ENCODE measurements at regions not wholly inside any gene's neighbourhood (a gene's known extent, or its start where the extent isn't known, plus 50 kb on each side); places are given as distances from the start of the nearest gene placed in this dataset.
"Not testable (repeated sequence)": the region's sequence is repeated elsewhere in the genome, so short reads cannot be mapped to it uniquely, and the experiment has no call there.

DNA sequence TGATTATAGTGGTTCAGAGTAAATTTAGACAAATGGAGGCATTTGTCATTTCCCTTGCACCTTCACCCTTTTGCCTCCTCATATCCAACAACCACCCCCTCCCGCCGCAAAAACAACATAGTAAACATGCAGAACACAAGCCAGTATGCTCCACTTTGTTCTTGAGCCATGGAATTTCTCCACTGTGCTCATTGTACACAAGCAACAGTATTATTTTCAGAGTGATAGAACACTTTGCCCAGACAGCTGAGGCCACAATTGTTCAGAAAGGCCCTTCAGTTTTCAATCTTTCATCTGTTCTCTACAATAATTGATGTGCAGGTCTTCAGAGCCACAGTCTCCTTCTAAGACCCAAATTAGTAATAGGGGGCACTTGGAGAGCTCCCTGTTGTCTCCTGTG is 272.8 kb upstream of the SLC30A5 start:
- ATAC-seq: no peak

DNA sequence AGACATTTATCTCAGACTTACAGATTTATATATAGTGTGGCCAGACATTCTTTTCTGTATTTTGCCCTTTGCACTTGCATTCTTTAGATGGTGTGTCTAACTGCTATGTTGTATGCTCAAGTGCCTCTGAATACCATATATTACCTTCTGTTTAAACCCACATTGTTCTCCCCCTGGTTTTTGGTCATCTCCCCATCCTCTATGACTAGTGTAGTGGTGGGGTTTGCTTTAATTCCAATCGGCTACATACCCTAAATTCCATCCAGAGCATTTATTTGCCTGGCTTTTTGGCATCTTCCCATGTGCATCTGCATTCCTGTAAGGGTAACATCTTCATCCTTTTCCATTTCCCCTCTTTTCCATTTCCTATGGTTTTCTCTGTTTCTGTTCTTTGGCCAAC is 271.0 kb upstream of the SLC30A5 start:
- ATAC-seq: no peak

DNA sequence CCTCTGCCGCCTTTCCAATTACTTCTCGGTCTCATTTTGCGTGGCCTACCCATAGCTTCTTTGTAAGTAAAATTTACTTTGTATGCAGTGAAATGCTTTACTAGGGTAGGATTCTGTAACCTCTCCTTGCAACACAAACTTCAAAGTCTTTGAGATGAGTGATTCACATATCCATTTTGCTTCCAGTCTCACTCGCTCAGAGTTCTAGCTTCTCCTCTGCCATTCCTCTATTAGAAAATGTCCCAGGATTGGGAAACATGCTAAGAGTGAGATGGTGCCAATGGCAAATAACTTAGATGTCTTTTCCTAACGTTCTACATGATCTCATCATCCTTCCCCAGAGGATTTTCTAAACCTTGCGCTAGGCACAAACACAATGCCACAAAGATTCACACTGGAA is 270.5 kb upstream of the SLC30A5 start:
- ATAC-seq: no peak

DNA sequence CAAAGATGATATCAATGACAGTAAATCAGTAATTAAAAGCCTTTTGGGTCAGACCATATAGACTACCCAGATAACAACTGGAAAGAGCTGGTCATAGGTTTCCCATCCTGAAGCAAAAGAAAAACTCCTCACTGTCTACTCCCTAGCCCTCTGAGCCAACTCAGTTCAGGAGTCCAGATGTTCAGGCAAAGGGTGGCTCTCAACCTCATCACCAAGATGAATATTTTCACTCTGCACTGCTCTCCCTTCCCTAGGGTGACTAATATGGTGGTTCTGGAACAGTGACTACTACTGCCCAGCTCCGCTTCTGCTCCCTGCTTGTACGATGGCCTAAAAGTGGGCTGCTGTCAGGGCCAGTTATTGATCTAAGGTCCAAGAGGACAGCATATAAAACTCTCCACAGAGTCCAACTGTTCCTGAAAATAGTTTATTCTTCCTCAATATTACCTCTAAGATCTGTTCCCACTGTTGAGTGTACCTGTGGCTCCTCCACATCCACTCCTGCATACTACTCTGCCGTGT is 263.4 kb upstream of the SLC30A5 start:
- ATAC-seq: no peak

DNA sequence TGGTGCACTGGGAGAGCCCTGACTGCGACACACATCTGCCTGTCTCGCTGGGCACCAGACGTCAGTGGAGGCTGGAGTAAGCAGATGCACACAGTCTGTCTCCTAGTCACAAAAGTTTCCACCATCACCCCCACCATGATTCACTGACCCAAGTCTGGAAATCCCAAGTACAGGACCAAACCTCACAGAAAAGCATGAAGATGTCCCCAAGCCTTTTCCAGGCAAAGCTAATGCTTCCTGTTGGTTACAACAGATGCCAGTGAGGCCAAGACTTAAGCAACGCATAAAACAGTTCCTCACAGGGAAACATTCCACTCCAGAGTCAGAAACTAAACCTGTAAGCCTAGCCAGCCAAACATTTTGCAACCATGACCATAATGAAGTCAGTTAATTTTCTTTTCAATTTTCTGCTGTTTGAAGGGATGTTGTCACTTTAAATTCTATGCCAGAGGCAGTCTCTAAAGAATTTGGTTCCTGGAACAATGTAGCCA is 259.3 kb upstream of the SLC30A5 start:
- ATAC-seq: no peak

DNA sequence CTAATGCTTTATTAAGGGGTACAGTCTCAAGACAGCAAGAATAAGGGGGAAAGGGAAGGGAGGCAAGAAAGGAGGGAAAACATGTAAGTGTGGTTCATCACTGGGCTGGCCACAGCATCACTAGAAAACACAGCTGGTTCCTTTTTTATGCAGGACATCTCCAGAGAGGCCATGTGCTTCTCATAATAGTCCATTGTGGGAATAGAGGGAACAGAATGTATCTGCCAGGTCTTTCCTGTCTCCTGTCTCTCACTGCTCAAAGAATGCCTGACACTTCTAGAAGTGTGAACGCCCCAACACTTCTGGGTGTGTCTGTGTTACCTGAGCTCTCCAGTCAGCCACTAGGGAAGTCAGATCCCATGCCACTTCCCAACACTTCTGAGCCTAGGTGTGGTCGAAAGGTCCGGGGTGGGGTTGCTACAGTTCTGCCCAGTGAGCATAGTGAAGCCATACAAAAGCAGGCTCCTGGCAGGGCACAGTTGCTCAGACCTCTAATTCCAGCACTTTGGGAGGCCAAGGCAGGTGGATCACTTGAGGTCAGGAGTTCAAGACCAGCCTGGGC is 255.6 kb upstream of the SLC30A5 start:
- no peak for ATAC-seq

DNA sequence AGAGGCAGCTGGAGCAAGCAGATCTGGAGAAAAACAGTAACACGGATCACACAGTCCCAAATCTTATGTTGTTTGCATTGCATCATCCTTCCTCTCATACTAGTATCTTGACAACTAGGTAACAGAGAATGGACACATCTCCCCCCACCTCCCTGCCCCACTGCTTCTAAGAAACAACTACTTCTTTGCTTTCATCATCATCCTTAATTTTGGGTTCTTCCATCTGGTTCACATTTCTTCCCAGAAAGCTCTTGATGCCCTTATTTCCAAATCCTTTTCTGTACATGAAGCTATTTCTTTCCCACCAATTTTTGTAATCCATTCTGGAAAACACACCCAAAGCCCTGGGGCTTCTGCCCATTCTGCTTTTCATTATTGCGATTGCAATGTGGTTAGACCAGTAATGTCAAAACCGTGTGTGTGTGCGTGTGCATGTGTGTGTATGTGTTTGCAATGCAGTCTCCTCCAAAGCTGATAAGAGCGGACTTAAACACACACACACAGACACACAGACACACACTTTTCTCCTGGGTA is 254.7 kb upstream of the SLC30A5 start:
- ATAC-seq: no peak

DNA sequence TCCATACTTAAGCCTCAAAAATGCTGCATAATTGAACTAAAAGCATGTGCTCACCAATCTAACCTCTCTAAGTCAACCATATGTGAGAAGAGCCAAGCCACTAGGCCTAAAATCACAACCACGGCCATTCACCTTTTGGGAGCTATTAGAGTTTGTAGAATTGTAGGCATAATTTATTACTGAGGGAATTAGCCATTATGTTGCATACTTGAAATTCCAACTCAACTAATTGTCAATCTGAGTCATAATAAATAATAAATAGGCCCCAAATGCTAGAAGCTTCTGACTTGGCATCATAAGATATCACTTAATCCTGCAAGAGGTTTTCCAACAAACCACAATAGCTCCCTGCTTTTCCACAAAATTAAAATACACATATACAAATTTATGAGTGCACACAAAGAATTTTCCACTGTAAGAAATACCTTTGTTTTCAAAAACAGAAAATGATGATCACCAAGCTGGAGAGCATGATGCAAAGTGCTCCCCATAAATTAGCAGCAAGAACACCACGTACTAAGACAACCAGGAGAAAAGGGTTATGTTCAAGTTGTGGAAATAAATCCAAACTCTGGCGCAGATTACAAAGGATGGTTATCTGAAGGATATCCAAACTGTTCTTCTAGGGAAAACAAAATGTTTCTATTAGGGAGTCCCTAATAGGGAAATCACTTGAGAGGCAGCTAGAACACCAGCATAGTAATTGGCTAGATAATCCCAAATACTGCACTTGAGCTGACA is 250.0 kb upstream of the SLC30A5 start:
- ATAC-seq: no peak

DNA sequence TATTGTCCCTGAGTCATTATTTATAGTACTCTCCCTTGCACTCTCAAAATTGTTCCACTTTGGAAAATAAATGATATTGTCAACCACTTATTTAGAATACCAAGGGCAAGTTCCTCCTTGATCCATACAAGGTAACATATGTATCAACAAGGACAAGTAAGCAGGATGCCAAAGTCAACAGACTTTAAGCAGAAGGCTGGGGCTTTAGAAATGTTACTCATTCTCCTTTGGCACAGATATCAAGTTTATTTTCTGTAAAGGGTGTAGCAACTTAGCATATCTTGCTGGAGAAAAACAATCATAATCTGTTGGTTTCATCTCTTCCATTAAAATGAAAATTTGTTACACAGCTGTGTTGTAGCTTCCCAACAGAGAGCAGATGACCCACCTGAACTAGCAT is 248.7 kb upstream of the SLC30A5 start:
- ATAC-seq: no peak

DNA sequence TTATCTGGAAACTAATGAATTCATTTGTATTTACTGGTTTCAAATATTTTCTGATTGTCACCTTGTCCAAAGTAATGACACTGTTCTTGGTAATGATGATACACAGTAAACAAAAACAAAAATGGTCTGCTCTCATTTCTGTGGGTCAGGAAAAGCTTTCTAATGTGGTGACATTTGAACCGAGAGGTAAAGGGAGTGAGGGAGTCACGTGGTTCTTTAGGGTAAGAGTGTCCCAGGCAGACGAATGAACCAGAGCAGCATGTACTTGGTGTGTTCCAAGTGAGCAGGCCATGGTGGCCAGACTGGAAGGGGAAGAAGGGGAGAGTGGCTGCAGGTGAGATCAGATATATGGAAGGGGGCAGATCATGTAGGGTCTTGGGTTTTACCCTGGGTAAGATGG is 247.0 kb upstream of the SLC30A5 start:
- no peak for ATAC-seq

DNA sequence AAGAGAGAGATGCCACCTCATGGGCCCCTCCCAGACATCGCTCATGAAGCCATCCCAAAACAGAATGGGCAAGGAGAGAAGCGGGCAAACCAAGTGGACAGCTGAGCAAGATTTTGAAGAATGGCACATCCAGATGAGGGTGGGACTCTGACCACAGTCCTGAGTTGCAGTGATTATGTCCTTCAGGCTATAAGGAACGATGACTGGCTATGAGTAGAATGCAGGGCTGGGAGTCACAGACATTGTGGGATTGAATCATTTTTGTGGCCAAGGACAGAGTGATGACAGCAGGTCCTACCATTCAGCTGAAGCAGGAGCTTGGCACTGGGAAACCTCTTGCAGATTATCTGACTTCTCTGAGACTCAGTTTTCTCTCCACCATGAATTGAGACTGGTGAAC is 245.7 kb upstream of the SLC30A5 start:
- no peak for ATAC-seq

DNA sequence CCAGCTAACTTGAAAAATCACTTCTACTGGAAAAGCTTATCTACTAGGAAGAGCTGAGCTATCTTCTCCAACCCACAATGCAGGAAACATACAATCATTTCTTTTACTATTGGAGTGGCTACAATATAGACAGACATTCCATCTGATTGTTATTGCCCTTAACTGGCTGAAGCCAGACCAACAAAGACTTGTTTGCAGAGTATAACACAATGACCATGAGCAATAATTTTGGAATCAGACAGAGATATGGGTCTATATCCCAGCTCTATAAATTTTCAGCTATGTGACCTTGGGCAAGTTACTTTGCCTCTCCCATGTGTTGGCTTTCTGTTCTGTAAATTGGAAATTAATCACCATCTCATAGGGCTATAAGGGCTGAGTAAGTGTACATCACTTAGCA is 244.7 kb upstream of the SLC30A5 start:
- ATAC-seq: no peak

DNA sequence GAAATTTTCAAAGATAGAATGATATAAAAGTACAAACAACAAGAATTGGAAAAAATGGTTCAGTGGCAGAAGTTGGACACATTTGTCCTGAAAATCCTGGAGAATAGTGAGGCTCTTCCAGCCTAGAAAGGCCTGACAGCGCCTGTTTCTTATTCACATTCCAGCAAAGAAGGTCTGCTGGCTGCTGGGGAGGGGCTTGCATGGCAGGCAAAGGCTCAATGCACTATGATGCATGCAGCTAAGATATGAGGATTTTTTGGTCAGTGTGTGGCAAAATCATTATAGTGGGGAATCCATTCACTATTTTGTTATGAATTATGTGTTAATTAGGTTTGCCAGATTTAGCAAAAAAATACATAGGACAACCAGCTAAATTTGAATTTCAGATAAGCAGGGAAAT is 243.9 kb upstream of the SLC30A5 start:
- ATAC-seq: no peak

DNA sequence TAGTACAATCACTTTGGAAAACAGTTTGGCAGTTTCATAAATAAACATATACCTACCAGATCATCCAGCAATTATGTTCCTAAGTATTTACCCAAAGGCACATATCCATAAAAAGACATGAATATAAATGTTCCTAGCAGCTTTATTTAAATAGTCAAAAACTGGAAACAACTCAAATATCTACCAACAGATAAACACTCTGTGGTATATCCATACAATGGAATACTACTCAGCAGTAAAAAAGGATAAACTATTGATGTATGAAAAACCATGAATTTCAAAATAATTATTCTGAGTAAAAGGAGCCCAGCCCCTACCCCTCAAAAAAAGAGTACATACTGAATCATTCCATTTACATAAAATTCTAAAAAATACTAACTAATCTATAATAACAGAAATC is 232.7 kb upstream of the SLC30A5 start:
- ATAC-seq: no peak

DNA sequence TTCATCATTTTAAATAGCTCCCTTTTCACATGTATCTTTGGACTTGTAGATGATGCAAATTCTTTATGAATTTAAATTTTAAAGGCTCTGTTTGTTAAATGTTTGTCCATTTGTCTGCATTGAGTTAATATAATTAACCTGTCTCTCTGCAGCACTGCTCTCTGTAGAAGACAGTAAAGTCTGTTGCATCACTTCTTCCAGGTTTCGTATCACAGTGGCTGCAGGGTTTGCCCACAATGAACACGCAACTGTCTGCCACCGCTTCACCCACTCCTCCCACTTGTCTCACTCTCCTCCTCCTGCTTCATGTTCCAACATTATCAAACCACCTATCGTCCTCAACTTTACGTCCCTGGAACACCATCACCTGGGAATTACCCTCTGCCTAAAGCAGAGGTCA is 231.3 kb upstream of the SLC30A5 start:
- no peak for ATAC-seq

DNA sequence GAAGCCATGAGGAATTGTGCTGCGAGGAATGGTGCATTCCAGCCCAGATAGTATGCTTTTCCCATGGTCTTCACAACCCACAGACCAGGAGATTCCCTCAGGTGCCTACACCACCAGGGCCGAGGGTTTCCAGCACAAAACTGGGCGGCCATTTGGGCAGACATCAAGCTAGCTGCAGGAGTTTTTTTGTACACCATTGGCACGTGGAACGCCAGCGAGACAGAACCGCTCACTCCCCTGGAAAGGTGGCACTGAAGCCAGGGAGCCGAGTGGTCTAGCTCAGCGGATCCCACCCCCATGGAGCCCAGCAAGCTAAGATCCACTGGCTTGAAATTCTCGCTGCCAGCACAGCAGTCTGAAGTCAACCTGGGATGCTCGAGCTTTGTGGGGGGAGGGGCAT is 228.6 kb upstream of the SLC30A5 start:
- not testable (repeated sequence) for ATAC-seq

DNA sequence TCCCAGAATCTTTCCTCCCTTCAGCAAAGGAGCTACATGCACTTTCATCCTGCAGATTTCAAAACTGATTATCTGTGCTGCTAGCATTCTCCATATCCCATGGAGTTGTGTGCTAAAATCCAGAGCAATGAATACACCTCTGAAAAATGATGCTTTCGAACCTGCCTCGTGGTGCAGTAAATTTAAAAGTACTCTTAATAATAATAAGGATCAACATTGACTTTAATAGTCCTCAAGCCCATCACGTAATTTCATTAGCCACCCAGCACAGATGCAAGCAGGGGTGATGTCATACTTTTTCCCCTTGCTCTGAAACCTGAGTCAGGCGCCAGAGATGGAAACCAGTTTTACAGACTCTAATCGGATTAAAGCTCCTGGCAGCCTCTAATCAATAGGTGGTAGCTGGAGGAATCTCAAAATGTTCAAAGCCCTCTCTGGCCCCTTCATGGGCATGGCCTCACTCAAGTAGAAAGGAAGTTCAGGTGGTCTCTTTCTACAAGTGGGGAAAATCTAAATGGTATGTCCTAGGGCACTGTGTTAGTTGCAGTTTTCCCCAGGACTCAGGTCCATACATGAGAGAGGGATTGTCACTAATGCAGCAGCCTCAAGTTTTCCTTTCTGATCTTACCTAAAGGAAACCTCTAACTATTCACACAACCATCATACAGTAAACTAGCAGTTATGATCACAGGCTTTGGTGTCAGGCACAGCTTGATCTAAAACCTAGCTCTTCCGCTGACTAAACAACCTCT is 221.6 kb upstream of the SLC30A5 start:
- ATAC-seq: no peak

DNA sequence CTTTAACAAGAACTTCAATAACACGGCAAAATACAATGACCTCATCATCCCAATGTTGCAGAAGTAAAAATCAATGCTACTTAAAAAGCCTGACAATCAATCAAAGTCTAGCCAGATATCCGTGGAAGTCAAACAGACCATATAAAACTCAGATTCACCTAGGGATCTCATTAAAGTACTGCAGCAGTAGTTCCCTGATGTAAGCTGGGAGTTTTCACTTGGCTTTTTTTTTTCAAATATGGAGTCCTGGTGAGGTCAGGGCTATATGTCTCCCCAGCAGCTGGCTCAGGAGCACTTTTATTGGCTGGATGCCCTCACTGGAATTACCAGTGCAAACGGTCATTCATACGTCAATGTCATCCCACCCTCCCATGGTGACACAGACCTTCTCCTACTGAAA is 220.6 kb upstream of the SLC30A5 start:
- ATAC-seq: no peak

DNA sequence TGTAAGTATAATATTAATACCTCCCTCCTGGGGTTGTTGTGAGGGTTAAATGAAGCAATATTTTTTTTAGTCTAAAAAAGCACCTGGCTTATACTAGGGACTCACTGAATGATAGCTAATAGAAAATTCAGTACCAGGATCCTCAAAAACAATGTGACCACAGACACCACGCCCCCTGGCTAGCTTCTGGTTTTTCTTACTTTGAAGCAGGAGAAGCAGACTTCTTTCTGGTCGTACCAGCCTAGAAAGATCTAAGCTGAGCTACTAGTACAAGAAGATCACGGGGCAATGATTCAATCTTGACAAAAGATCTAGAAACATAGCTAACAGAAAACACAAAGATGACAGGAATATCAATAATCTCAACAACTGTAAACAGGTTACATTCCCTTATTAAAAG is 218.5 kb upstream of the SLC30A5 start:
- no peak for ATAC-seq

DNA sequence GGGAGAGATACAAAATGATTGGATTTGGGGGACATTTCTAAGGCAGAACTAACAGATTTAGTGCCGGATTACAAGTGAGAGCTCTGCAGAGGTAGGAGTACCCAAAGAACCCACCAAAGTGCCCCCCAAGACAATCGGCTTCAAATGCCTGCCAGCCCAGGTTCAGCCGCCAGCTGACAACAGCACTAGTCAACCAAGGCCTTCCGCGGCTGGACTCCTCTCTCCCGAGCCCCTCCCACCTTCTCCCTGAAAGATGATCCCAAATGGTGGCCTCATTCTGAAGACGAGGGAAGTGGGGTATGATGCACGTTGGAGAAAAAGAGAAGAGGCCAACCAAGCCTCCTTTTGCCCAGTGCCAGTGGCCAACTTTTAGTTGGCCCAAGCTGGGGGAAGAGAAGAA is 210.4 kb upstream of the SLC30A5 start:
- ATAC-seq: no peak

DNA sequence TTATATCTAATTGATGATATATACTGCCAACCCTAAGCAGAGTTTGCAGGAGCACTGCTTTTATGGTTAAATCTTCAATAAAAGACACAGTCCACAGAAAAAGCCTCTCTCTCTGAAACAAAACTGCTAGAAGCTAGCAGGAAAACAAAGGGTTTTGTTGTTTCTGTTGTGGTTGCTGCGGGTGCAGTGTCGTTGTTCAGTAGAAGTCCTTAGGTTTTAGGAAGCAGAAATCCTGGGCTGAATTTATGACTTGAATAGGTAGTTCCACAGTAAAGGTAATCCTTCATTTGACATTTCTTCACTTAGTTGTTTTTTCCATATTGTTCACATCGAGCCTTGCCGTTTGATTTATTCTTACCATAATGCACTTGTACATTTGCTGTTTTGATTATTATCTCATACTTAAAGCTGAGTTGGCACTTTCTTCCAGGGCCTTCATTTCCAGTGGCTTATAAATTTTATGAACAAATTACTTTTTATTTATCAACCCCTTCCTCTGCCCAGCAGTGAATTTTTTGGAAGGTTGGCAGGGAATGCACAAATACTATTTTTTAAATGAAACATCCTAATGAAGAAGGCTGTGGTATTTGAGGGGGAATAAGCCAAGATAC is 209.6 kb upstream of the SLC30A5 start:
- ATAC-seq: no peak

DNA sequence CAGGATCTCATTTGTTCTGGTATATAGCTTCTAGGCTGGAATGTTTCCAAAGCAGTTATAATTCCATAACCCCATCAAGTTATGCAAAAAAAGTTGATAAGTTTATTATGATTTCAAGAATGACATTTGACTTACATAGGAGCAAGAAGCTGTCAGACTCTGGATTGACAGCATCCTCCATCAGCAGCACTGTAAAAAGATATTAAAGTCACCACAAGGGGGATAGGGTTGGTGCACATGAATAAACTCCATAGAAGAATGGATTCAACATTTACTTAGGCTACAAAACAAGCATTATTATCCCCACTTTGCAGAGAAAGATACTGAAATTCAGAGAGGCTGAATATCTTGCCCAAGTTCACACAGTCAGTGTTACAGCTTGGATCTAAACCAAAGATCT is 208.9 kb upstream of the SLC30A5 start:
- no peak for ATAC-seq

DNA sequence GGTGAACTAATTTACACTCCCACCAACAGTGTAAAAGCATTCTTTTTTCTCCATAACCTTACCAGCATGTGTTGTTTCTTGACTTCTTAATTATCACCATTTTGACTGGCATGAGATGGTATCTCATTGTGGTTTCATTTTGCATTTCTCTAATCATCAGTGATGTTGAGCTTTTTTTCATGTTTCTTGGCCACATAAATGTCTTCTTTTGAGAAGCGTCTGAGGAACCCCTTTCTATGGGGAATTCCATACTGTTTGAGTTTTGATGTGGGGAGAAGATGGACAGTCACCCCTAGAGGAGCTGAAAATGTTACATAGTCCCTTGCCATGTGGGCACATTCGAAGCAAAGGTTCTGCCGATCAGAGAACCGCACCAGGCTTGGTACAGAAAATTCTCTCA is 207.0 kb upstream of the SLC30A5 start:
- ATAC-seq: no peak

All from activated CD4-positive, CD25-positive, alpha-beta regulatory T cell treated with anti-CD3 and anti-CD28 coated beads, Interleukin-2, amount 50 U/mL, for 24 hours (primary cell).